Mucosa of descending colon (tissue), 3 donors: ENCODE measurements at regions not wholly inside any gene's neighbourhood (a gene's known extent, or its start where the extent isn't known, plus 50 kb on each side); places are given as distances from the start of the nearest gene placed in this dataset.

ENCODE experiments used
- ATAC-seq: fragments of 200-7000 bp; cut with Tn5 transposase; one replicate; pipeline ENCODE4 v1.9.1; 2020; ENCODE audit warnings: mild to moderate bottlenecking, moderate library complexity
- DNase-seq, 3 donors: peaks; one replicate each; pipeline ENCODE4 v3.0.0-alpha.2; 2020
- H3K36me3 ChIP-seq: fragments of 200-600 bp; one replicate; pipeline ENCODE4 v1.8.0; 2021; ENCODE audit warnings: low read depth, mild to moderate bottlenecking
- H3K4me1 ChIP-seq: fragments of 200-600 bp; one replicate; pipeline ENCODE4 v1.8.0; 2021; ENCODE audit warnings: low read depth, mild to moderate bottlenecking
- H3K4me3 ChIP-seq: fragments of 200-600 bp; one replicate; pipeline ENCODE4 v1.8.0; 2021; ENCODE audit warnings: mild to moderate bottlenecking
- H3K9me3 ChIP-seq: fragments of 200-600 bp; one replicate; pipeline ENCODE4 v1.8.0; 2021; ENCODE audit warnings: mild to moderate bottlenecking
- CTCF ChIP-seq: fragments of 200-600 bp; IDR thresholded peaks from one replicate; pipeline ENCODE4 v1.8.0; 2022; ENCODE audit warnings: antibody characterized with exemption, mild to moderate bottlenecking
- intact Hi-C, 2 donors: fragments of 100-400 bp; cut with DNase I in 1 of 2; cut with micrococcal nuclease in 1 of 2; formaldehyde crosslinking; loops; one replicate each; pipeline versions ENCODE4 v1.11.0 to v1.11.1; 2022; cut with DNase I, micrococcal nuclease
- donor health status: DM: no; HTN: no; CAD: no; lungs with moderate emphysema.
- donor health status: DM: no; HTN: no; CAD: no.
- donor health status: DM: no; HTN: yes; CAD: no.

GRCh38 chr1:208587110-208587509, 342.9 kb upstream of the PLXNA2 start:
- H3K4me3 ChIP-seq = no peak overlapping the region
- intact Hi-C loops = no loop called here
- H3K4me1 ChIP-seq = no peaks in the 10 kb centered on the region
- no peak for TF ChIP-seq CTCF
- no peak for ATAC-seq
- no peaks in the 10 kb centered on the region for H3K36me3 ChIP-seq
- no peaks in the 10 kb centered on the region for H3K9me3 ChIP-seq
- no peak for DNase-seq

- intact Hi-C loops = no loop called here
- DNase-seq (no peak), ATAC-seq (no peak)
- Histone ChIP-seq H3K9me3 (no peaks in the 10 kb centered on the region), H3K4me3 (no peak overlapping the region), H3K4me1 (no peaks in the 10 kb centered on the region), H3K36me3 (no peaks in the 10 kb centered on the region)
- no peak for TF ChIP-seq CTCF
Observed at GRCh38 chr1:208593306-208594006, 349.3 kb upstream of the PLXNA2 start.

GRCh38 chr1:208595236-208595635, 351.1 kb upstream of the PLXNA2 start:
- DNase-seq = no peak

GRCh38 chr1:208595745-208596144, 351.6 kb upstream of the PLXNA2 start:
- ATAC-seq (no peak), DNase-seq (no peak)
- no peak overlapping the region for H3K4me3 ChIP-seq
- no peak for TF ChIP-seq CTCF
- H3K4me1 ChIP-seq = no peaks in the 10 kb centered on the region
- no peaks in the 10 kb centered on the region for H3K9me3 ChIP-seq
- intact Hi-C loops = no loop called here
- H3K36me3 ChIP-seq = no peaks in the 10 kb centered on the region

More at GRCh38 chr1:208595236-208595635, 351.1 kb upstream of the PLXNA2 start:
- H3K9me3 ChIP-seq = no peaks in the 10 kb centered on the region
- no peak for TF ChIP-seq CTCF
- H3K36me3 ChIP-seq = no peaks in the 10 kb centered on the region
- intact Hi-C loops = no loop called here
- H3K4me3 ChIP-seq = no peak overlapping the region
- no peak for ATAC-seq
- H3K4me1 ChIP-seq = no peaks in the 10 kb centered on the region

- H3K4me3 ChIP-seq = no peak overlapping the region
- no peaks in the 10 kb centered on the region for H3K9me3 ChIP-seq
- intact Hi-C loops = no loop called here
- TF ChIP-seq CTCF = no peak
- DNase-seq = no peak
- H3K4me1 ChIP-seq = no peaks in the 10 kb centered on the region
- H3K36me3 ChIP-seq = no peaks in the 10 kb centered on the region
- no peak for ATAC-seq
Observed at GRCh38 chr1:208597571-208597970, 353.4 kb upstream of the PLXNA2 start.

GRCh38 chr1:208598021-208598420, 353.8 kb upstream of the PLXNA2 start:
- Histone ChIP-seq H3K4me1 (no peaks in the 10 kb centered on the region), H3K36me3 (no peaks in the 10 kb centered on the region), H3K9me3 (no peaks in the 10 kb centered on the region), H3K4me3 (no peak overlapping the region)
- DNase-seq = no peak
- intact Hi-C loops = no loop called here
- no peak for TF ChIP-seq CTCF
- no peak for ATAC-seq
